ENCODE measurements at regions not wholly inside any gene's neighbourhood (a gene's known extent, or its start where the extent isn't known, plus 50 kb on each side); places are given as distances from the start of the nearest gene placed in this dataset.

GRCh38 chr7:80370587-80370986 is 141.3 kb downstream of the GNAT3 start:
- no peaks in the 10 kb centered on the region for H3K36me3 Mint-ChIP-seq
- intact Hi-C loops (cut with micrococcal nuclease): no loop called here
- no peak overlapping the region for H3K4me3 ChIP-seq (replicated peaks in 1 of 3; ENCODE audit: low read depth in 2 of 3, low read length in 3 of 3)
- no peak overlapping the region for H3K27ac ChIP-seq (ENCODE audit: low read depth in 1 of 2, low read length in 2 of 2)
- no CpG with 5 or more reads among the region's 1 CpG for WGBS (ENCODE audit: insufficient coverage)
- H3K4me1 ChIP-seq (ENCODE audit: control insufficient read depth in 1 of 2, insufficient read depth in 2 of 2, low read length in 2 of 2): no peaks in the 10 kb centered on the region
- H2AFZ ChIP-seq (ENCODE audit: insufficient read depth, low read depth, low read length, poor library complexity, severe bottlenecking): no peak overlapping the region
- no peaks in the 10 kb centered on the region for H3K27me3 ChIP-seq (ENCODE audit: control insufficient read depth in 2 of 2, insufficient read depth in 2 of 2, low read length in 2 of 2)
- no peak for DNase-seq
- H3K4me1 Mint-ChIP-seq: no peaks in the 10 kb centered on the region
- H3K27me3 Mint-ChIP-seq (ENCODE audit: low read depth in 3 of 3): peaks cover 0 to 1% (median 0%) of the 10 kb centered on the region in 3 donors
- no peaks in the 10 kb centered on the region for H3K36me3 ChIP-seq (replicated peaks in 1 of 2; ENCODE audit: control insufficient read depth in 1 of 2, insufficient read depth in 2 of 2, low read length in 2 of 2)
- H3K4me3 Mint-ChIP-seq: no peak overlapping the region
- H3K4me2 ChIP-seq (replicated peaks; ENCODE audit: extremely low read depth, low read length, poor library complexity, severe bottlenecking): no peak overlapping the region
- no peak overlapping the region for H3K27ac Mint-ChIP-seq
- H3K9me3 Mint-ChIP-seq: peaks cover 0 to 5% (median 4%) of the 10 kb centered on the region in 7 donors
- no peak for TF ChIP-seq CTCF (IDR thresholded peaks at IDR 0.05)
- H3K79me2 ChIP-seq (ENCODE audit: insufficient read depth, low read length): no peaks in the 10 kb centered on the region
- H3K9ac ChIP-seq (ENCODE audit: insufficient read depth, low read length, poor library complexity, severe bottlenecking): no peak overlapping the region
- peaks cover 0 to 4% of the 10 kb centered on the region in 2 donors for H3K9me3 ChIP-seq (replicated peaks in 1 of 2; ENCODE audit: control insufficient read depth in 1 of 2, insufficient read depth in 1 of 2, low read length in 2 of 2)
- H4K20me1 ChIP-seq (ENCODE audit: insufficient read depth, low read length): no peaks in the 10 kb centered on the region

- Mint-ChIP-seq H3K36me3 (no peaks in the 10 kb centered on the region), H3K9me3 (peaks cover 0 to 10% (median 4%) of the 10 kb centered on the region in 7 donors), H3K27ac (no peak overlapping the region), H3K4me1 (no peaks in the 10 kb centered on the region), H3K4me3 (no peak overlapping the region), H3K27me3 (ENCODE audit: low read depth in 3 of 3) (peaks cover 0 to 1% (median 0%) of the 10 kb centered on the region in 3 donors)
- H2AFZ ChIP-seq (ENCODE audit: insufficient read depth, low read depth, low read length, poor library complexity, severe bottlenecking): no peak overlapping the region
- no peak for DNase-seq
- intact Hi-C loops (cut with micrococcal nuclease): no loop called here
- H3K4me1 ChIP-seq (ENCODE audit: control insufficient read depth in 1 of 2, insufficient read depth in 2 of 2, low read length in 2 of 2): no peaks in the 10 kb centered on the region
- no peaks in the 10 kb centered on the region for H3K79me2 ChIP-seq (ENCODE audit: insufficient read depth, low read length)
- H3K4me2 ChIP-seq (replicated peaks; ENCODE audit: extremely low read depth, low read length, poor library complexity, severe bottlenecking): no peak overlapping the region
- H3K9ac ChIP-seq (ENCODE audit: insufficient read depth, low read length, poor library complexity, severe bottlenecking): no peak overlapping the region
- TF ChIP-seq CTCF (IDR thresholded peaks at IDR 0.05): no peak
- no peak overlapping the region for H3K27ac ChIP-seq (ENCODE audit: low read depth in 1 of 2, low read length in 2 of 2)
- H3K36me3 ChIP-seq (replicated peaks in 1 of 2; ENCODE audit: control insufficient read depth in 1 of 2, insufficient read depth in 2 of 2, low read length in 2 of 2): no peaks in the 10 kb centered on the region
- H3K27me3 ChIP-seq (ENCODE audit: control insufficient read depth in 2 of 2, insufficient read depth in 2 of 2, low read length in 2 of 2): no peaks in the 10 kb centered on the region
- peaks cover 0 to 4% of the 10 kb centered on the region in 2 donors for H3K9me3 ChIP-seq (replicated peaks in 1 of 2; ENCODE audit: control insufficient read depth in 1 of 2, insufficient read depth in 1 of 2, low read length in 2 of 2)
- no peaks in the 10 kb centered on the region for H4K20me1 ChIP-seq (ENCODE audit: insufficient read depth, low read length)
- 98% methylated on average over 6 of the region's 7 CpGs for WGBS (ENCODE audit: insufficient coverage)
- no peak overlapping the region for H3K4me3 ChIP-seq (replicated peaks in 1 of 3; ENCODE audit: low read depth in 2 of 3, low read length in 3 of 3)
Observed at GRCh38 chr7:80369321-80369720, 142.5 kb downstream of the GNAT3 start.
